Lower lobe of right lung (tissue), 2 donors: ENCODE measurements at regions not wholly inside any gene's neighbourhood (a gene's known extent, or its start where the extent isn't known, plus 50 kb on each side); places are given as distances from the start of the nearest gene placed in this dataset.

Experiments used
- ATAC-seq, 2 donors: fragments of 200-7000 bp; cut with Tn5 transposase; one replicate each; pipeline ENCODE4 v1.9.1; 2020 to 2022; ENCODE audit warnings: mild to moderate bottlenecking in 2 of 2, moderate library complexity in 2 of 2
- DNase-seq: peaks from one replicate; pipeline ENCODE4 v3.0.0-alpha.2; 2020
- H3K27ac ChIP-seq: fragments of 200-600 bp; one replicate; pipeline ENCODE4 v1.8.0; 2022
- H3K27me3 ChIP-seq: fragments of 200-600 bp; one replicate; pipeline ENCODE4 v1.8.0; 2022; ENCODE audit warnings: low read depth
- H3K36me3 ChIP-seq: fragments of 200-600 bp; one replicate; pipeline ENCODE4 v1.8.0; 2022; ENCODE audit warnings: mild to moderate bottlenecking
- H3K4me1 ChIP-seq: fragments of 200-600 bp; one replicate; pipeline ENCODE4 v1.8.0; 2022
- H3K4me3 ChIP-seq: fragments of 200-600 bp; one replicate; pipeline ENCODE4 v1.8.0; 2022; ENCODE audit warnings: mild to moderate bottlenecking
- H3K9me3 ChIP-seq: fragments of 200-600 bp; one replicate; pipeline ENCODE4 v1.8.0; 2022
- intact Hi-C: fragments of 100-400 bp; cut with DNase I; formaldehyde crosslinking; loops from one replicate; pipeline ENCODE4 v1.11.0; 2022
- TF ChIP-seq, protein P1 (sequence below): fragments of 200-600 bp; IDR thresholded peaks from one replicate; pipeline ENCODE4 v1.8.0; 2022; ENCODE audit warnings: antibody characterized with exemption, mild to moderate bottlenecking
- donor health status: DM: no; HTN: yes; CAD: no; lungs with severe emphysema.

DNA sequence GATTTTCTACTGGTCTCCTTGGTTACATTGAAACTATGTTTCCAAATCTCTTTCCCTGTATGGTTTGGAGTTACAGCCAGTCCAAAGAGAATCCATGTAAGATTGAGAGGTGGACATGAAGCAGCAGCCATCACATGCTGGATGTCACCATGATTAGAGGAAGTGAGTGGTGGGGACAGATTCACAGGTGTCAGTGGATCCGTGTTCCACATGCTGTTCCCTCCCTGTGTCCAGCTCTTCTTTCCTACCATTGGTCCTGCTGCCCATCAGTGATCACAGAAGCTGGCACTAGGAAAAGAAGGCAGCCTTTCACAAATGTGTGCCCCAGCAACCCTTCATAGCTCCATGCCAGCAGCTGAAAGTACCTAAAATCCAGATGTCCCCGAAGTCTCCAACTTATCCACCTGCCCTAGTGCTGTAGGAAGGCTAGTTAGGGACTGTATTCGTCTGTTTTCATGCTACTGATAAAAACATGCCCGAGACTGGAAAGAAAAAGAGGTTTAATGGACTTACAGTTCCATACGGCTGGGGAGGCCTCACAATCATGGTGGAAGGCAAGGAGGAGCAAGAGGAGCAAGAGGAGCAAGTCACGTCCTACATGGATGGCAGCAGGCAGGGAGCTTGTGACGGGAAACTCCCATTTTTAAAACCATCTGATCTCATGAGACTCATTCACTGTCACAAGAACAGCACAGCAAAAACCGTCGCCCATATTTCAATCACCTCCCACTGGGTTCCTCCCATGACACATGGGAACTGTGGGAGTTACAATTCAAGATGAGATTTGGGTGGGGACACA lies 207.5 kb downstream of the INSIG2 start:
- intact Hi-C loops: no loop called here
- no peaks in the 10 kb centered on the region for H3K4me1 ChIP-seq
- DNase-seq: no peak
- no peaks in the 10 kb centered on the region for H3K36me3 ChIP-seq
- H3K9me3 ChIP-seq: no peaks in the 10 kb centered on the region
- H3K27me3 ChIP-seq: peaks cover 8% of the 10 kb centered on the region
- no peak overlapping the region for H3K27ac ChIP-seq
- ATAC-seq: no peak
- H3K4me3 ChIP-seq: no peak overlapping the region
- TF ChIP-seq, protein P1, sequence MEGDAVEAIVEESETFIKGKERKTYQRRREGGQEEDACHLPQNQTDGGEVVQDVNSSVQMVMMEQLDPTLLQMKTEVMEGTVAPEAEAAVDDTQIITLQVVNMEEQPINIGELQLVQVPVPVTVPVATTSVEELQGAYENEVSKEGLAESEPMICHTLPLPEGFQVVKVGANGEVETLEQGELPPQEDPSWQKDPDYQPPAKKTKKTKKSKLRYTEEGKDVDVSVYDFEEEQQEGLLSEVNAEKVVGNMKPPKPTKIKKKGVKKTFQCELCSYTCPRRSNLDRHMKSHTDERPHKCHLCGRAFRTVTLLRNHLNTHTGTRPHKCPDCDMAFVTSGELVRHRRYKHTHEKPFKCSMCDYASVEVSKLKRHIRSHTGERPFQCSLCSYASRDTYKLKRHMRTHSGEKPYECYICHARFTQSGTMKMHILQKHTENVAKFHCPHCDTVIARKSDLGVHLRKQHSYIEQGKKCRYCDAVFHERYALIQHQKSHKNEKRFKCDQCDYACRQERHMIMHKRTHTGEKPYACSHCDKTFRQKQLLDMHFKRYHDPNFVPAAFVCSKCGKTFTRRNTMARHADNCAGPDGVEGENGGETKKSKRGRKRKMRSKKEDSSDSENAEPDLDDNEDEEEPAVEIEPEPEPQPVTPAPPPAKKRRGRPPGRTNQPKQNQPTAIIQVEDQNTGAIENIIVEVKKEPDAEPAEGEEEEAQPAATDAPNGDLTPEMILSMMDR: no peak

DNA sequence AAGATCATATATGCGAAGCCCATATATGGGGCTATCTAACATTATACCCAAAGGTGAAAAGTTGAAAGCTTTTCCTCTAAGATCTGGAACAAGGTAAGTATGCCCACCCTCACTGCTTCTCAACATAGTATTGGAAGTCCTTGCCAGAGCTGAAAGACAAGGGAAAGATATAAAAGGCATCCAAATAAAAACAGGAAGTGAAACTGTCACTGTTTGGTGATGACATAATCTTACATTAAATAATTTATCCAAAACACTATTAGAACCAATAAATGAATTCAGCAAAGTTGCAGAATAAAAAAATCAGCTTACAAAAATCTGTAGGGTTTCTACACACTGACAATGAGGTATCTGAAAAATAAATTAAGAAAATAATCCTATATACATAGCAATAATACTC lies 205.8 kb downstream of the INSIG2 start:
- no peak overlapping the region for H3K4me3 ChIP-seq
- no peak overlapping the region for H3K27ac ChIP-seq
- H3K27me3 ChIP-seq: peaks cover 8% of the 10 kb centered on the region
- H3K4me1 ChIP-seq: no peaks in the 10 kb centered on the region
- TF ChIP-seq, protein P1: no peak
- intact Hi-C loops: no loop called here
- no peaks in the 10 kb centered on the region for H3K9me3 ChIP-seq
- H3K36me3 ChIP-seq: no peaks in the 10 kb centered on the region
- ATAC-seq (no peak), DNase-seq (no peak)

DNA sequence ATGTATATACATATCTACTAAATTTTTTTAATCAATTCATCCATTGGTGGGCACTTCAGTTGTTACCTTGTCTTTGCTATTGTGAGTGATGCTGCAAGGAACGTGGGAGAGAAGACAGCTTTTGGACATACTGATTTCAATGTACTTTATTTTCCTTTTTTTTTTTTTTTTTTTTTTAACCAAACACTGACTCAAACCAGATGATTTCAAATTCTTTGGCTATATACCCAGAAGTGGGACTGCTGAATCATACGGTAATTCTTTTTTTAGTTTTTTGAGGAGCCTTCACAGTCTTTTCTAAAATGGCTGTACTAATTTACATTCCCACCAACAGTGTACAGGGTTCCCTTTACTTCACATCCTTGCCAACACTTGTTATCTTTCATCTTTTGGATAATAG lies 204.7 kb downstream of the INSIG2 start:
- DNase-seq: no peak
- TF ChIP-seq, protein P1: no peak
- H3K27me3 ChIP-seq: peaks cover 4% of the 10 kb centered on the region
- intact Hi-C loops: no loop called here
- H3K4me3 ChIP-seq: no peak overlapping the region
- no peaks in the 10 kb centered on the region for H3K4me1 ChIP-seq
- no peak for ATAC-seq
- no peaks in the 10 kb centered on the region for H3K36me3 ChIP-seq
- no peaks in the 10 kb centered on the region for H3K9me3 ChIP-seq
- H3K27ac ChIP-seq: no peak overlapping the region

DNA sequence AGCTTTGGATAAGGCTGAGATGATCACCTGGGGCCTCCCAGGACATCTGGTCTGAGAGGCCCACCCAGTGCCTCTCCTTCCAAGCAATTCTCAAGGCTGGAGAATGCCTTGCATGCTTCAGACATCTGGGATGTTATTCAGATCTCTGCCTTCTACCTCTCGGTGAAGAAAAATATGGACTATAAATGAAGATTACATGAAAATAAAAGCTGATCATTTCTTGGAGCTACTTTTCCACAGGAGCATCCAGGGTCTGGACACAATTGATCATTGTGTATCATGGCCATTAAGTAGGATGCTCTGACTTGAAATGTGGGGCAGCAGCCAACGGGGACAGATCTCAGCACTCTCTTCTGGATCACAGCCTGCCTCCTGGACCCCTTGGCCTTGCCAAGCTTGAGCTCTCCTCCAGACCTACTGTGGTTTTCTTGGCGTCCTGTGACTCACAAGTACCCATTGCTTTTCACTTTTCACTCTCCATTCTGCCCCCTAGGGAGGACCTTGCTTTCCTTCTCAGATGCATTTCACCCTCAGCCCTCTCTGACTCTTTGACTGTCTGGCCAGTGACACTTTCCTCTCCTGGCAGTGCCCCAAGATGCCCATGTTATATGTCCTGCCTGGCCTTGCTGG lies 203.1 kb downstream of the INSIG2 start:
- Histone ChIP-seq H3K27ac (no peak overlapping the region), H3K36me3 (no peaks in the 10 kb centered on the region), H3K9me3 (no peaks in the 10 kb centered on the region), H3K4me3 (no peak overlapping the region), H3K4me1 (no peaks in the 10 kb centered on the region), H3K27me3 (peaks cover 3% of the 10 kb centered on the region)
- ATAC-seq (no peak), DNase-seq (no peak)
- intact Hi-C loops: no loop called here
- TF ChIP-seq, protein P1: no peak

DNA sequence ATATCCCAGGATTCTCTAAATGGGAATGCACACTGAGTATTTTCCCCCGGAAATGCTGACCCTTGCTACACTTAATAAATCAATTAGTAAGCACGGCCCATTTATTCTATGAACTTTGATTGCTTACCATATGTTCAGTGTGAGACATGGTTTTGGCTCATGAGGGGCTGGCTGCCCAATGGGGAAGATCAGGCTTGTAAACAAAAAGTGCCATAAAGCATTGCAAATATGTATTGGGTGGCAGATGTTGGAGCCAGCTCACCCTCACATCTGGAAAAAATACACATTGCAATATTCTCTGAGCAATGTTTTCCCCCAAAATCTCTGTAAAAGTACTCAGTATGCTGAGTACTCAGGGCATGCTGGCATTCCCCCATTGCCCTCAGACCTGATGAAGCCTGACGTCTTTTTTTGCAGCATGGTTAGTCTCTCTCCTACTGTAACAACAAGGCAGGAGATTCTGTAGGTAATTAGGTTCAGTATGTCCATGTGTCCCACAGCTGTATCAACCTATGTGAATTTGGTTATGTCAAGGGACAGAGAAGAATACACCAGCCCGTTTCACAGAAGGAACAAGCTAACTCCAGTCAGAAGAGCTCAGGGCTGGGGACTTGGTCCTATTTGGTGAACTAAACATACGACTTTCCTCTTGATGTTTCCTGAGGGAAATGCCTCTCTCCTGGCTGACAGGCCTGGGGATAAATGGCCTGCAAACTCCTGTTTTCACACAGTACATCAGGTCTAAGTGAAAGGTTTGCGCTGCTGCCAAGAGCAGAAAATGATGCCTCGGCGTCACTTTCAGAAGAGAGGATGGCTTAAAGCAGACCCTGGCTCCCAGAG lies 202.4 kb downstream of the INSIG2 start:
- DNase-seq: no peak
- H3K36me3 ChIP-seq: no peaks in the 10 kb centered on the region
- no peak overlapping the region for H3K27ac ChIP-seq
- no peak overlapping the region for H3K4me3 ChIP-seq
- no peak for ATAC-seq
- H3K9me3 ChIP-seq: no peaks in the 10 kb centered on the region
- H3K27me3 ChIP-seq: peaks cover 3% of the 10 kb centered on the region
- H3K4me1 ChIP-seq: no peaks in the 10 kb centered on the region
- intact Hi-C loops: no loop called here
- TF ChIP-seq, protein P1: no peak
